SH-SY5Y (cell line): ENCODE measurements at regions not wholly inside any gene's neighbourhood (a gene's known extent, or its start where the extent isn't known, plus 50 kb on each side); places are given as distances from the start of the nearest gene placed in this dataset.

Source experiments
- GATA2 ChIP-seq: IDR thresholded peaks from 2 replicates; pipeline ENCODE4 v1.6.1; 2011; ENCODE audit warnings: mild to moderate bottlenecking, low read depth, low read length
- GATA3 ChIP-seq: IDR thresholded peaks from 2 replicates; pipeline ENCODE4 v1.6.1; 2011; ENCODE audit warnings: low read depth, mild to moderate bottlenecking, low read length, moderate library complexity

DNA sequence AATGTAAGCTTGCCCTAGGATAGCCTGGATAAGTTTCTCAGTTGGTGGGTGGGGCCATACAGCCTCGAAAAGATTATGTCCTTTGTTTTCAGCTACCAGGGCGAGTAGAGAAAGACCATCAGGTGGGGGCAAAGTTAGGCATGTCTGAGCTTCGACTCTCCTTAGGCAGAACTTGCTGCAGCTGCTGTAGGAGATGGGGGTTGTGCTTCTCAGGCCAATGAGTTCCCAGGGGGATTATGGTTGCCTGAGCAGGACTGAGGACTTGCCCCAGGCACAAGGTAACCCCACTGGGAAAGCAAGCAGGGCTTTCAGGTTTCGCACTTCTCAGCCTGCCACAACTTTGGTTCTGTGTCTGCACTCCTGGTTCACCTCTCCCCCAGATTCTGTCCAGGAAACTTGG, 173.4 kb upstream of the SESN3 start:
- no peak for TF ChIP-seq GATA2
- TF ChIP-seq GATA3 = no peak
